Stomach smooth muscle (tissue), 2 donors: ENCODE measurements at regions not wholly inside any gene's neighbourhood (a gene's known extent, or its start where the extent isn't known, plus 50 kb on each side); places are given as distances from the start of the nearest gene placed in this dataset.
"Not testable (repeated sequence)": the region's sequence is repeated elsewhere in the genome, so short reads cannot be mapped to it uniquely, and the experiment has no call there.

Source experiments
- H3K27ac ChIP-seq: one replicate; pipeline ENCODE4 v1.7.0; 2013; ENCODE audit warnings: mild to moderate bottlenecking, low read length, inconsistent platforms
- H3K27me3 ChIP-seq, 2 donors: one replicate each; pipeline ENCODE4 v1.7.0; 2013; ENCODE audit warnings: low read length in 2 of 2; ENCODE audit not compliant: insufficient read depth in 2 of 2, control insufficient read depth in 1 of 2
- H3K36me3 ChIP-seq, 2 donors: one replicate each; pipeline ENCODE4 v1.7.0; 2013; ENCODE audit warnings: low read length in 2 of 2; ENCODE audit not compliant: control insufficient read depth in 2 of 2, insufficient read depth in 2 of 2
- H3K4me1 ChIP-seq: one replicate; pipeline ENCODE4 v1.7.0; 2013; ENCODE audit warnings: low read length; ENCODE audit not compliant: control insufficient read depth, insufficient read depth
- H3K4me3 ChIP-seq, 2 donors: one replicate each; pipeline ENCODE4 v1.7.0; 2013; ENCODE audit warnings: low read length in 2 of 2
- H3K9ac ChIP-seq, 2 donors: one replicate each; pipeline ENCODE4 v1.7.0; 2013; ENCODE audit warnings: low read length in 2 of 2, mild to moderate bottlenecking in 1 of 2
- H3K9me3 ChIP-seq, 2 donors: one replicate each; pipeline ENCODE4 v1.7.0; 2013; ENCODE audit warnings: low read length in 2 of 2; ENCODE audit not compliant: control insufficient read depth in 2 of 2
- donor health status: healthy.
- donor health status: Pancreatic carcinoma.

DNA sequence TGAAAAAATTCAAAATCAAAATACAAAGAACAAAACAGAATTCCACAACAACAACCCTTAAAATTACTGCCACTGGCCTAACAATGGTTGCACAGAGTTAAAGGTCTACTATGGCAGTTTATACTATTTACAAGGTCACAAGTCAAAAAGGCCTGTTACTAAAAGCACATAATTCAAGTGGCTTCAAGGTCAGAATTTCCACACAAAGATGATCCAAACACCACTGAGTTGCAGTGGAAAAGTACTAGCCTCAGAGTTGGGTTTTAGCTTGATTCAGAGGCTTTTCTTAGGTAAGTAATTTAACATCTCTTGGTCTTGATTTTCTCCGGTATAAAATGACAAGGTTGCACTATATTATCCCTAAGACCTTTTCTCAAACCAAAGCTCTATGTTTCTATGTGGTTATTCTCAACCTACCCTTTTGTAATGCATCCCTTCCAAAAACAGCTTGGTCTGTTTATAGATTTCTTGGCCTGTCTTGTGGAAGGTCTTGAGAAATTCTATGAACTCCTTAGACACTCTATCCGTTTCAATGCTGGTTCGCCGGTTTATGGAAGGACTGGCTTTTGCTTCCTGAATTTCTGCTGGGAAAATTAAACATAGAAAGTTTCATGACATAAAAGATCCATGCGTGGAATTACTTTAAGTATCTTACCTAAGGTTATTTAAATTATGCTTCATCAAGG, 69.5 kb downstream of the MDH2 start:
- not testable (repeated sequence) for H3K9ac ChIP-seq, H3K27ac ChIP-seq, H3K4me1 ChIP-seq, H3K9me3 ChIP-seq, H3K27me3 ChIP-seq, H3K36me3 ChIP-seq, H3K4me3 ChIP-seq

GRCh38 chr7:76118253-76119036, 70.5 kb downstream of the MDH2 start:
- H3K27me3 ChIP-seq, H3K4me3 ChIP-seq, H3K4me1 ChIP-seq, H3K36me3 ChIP-seq, H3K9me3 ChIP-seq, H3K27ac ChIP-seq, H3K9ac ChIP-seq: not testable (repeated sequence)

DNA sequence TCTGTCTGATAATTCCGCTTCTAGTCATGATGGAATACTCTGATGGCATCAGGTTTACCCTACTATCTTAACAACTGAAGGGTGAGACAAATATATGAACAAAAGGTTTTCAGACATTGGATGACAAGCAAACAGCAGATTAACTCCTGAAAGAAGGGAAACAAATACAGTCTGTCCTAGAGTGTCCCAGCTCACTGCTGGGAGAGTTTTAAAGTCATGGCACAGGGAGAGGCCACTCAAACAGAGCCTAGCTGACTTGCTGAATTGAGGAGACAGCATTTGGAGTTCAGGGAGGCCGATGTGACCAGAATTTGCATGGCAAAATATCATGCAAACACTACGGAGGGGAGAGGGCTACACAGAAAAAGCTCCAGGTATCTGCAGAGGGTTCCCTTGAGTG, 73.1 kb downstream of the MDH2 start:
- no peaks in the 10 kb centered on the region for H3K9me3 ChIP-seq
- H3K36me3 ChIP-seq: no peaks in the 10 kb centered on the region
- H3K4me1 ChIP-seq: peaks cover 2% of the 10 kb centered on the region
- H3K27me3 ChIP-seq: no peaks in the 10 kb centered on the region
- H3K4me3 ChIP-seq: no peak overlapping the region
- H3K27ac ChIP-seq: no peak overlapping the region
- no peak overlapping the region for H3K9ac ChIP-seq

DNA sequence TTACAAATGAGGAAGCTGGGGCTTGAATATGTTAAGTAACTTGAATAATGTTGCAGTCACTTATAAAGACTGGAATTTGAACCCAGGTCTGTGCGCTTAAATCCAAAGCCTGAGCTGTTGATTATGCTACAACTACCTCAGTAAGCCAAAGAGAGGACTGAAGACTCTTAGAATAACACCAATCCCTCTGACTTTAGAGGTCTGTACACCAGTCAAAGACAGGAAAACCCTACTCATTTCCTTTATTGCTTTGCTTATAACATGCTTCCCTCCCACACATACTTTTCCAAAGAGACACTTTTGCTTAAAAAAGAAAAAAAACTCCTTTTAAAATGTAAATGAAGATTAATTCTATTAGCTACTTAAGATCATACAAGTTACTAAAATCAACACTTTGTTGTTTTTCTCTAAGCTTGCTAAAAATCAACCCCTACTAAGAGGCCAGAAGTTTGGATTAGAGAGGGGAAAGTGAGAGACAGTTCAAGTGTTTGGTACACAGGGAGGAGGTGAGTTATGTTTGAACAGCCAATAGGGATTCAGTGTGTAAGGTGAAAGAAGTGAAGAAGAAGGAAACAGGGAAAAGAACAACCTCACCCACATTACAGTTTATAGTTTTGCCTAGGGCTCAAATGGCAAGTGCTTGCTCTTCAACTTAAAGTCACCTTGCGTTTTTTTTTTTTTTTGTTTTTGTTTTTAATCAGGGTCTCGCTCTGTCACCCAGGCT, 74.8 kb downstream of the MDH2 start:
- H3K9ac ChIP-seq: no peak overlapping the region
- peaks cover 2% of the 10 kb centered on the region for H3K4me1 ChIP-seq
- H3K36me3 ChIP-seq: no peaks in the 10 kb centered on the region
- no peaks in the 10 kb centered on the region for H3K9me3 ChIP-seq
- H3K27ac ChIP-seq: no peak overlapping the region
- no peak overlapping the region for H3K4me3 ChIP-seq
- H3K27me3 ChIP-seq: no peaks in the 10 kb centered on the region

DNA sequence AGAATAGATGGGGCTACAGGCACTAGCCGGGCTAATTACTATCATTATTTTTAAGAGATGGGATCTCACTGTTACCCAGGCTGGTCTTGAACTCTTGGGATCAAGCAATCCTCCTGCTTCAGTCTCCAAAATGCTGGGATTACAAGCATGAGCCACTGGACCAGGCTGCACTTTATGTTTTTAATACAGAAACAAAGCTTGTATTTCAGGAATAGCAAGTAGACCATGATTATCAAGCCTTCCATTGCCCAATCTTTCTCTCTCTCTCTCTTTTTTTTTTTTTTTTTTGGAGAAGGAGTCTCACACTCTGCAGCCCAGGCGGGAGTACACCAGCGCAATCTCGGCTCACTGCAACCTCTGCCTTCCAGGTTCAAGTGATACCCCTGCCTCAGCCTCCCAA, 75.4 kb downstream of the MDH2 start:
- no peaks in the 10 kb centered on the region for H3K36me3 ChIP-seq
- no peak overlapping the region for H3K9ac ChIP-seq
- no peak overlapping the region for H3K27ac ChIP-seq
- H3K9me3 ChIP-seq: no peaks in the 10 kb centered on the region
- H3K4me3 ChIP-seq: no peak overlapping the region
- peaks cover under 1% of the 10 kb centered on the region for H3K4me1 ChIP-seq
- H3K27me3 ChIP-seq: no peaks in the 10 kb centered on the region

DNA sequence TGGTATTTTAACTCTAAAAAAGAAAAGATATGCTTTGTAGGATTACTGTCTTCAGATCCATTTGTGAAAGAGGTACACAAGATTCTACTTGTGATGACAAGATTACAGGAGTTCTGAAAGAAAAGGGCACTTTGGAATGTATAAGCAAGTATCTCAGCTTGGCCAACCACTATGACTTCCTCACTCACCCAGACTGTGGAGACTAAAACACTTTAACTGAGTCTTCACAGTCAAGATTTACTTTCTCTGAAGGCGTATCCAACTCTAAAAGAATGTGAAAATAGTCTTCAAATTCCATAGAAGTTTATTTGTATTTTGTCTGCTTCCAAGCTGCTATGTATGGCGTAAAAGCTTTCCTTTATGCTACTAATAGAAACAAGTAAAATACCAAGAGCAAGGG, 76.1 kb upstream of the SRRM3 start:
- Histone ChIP-seq H3K27me3 (no peaks in the 10 kb centered on the region), H3K9ac (no peak overlapping the region), H3K9me3 (no peaks in the 10 kb centered on the region), H3K4me1 (no peaks in the 10 kb centered on the region), H3K4me3 (no peak overlapping the region), H3K36me3 (no peaks in the 10 kb centered on the region), H3K27ac (no peak overlapping the region)

DNA sequence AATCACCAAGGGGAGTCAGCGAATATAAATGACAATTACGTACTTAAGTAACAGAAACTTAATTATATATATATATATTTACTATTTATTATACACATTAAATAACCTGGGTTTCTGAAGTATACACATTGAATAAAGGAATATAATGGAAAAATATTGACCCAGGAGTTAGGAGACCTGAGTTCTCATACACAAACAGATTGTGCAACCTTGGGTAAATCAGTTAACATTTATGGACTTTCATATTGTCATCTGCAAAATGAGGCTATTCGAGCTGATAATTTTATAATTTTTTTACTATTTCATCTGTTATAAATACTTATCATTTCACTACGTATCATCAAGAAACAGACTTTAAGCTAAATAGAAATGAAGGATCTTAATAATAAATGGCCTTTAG, 75.1 kb upstream of the SRRM3 start:
- Histone ChIP-seq H3K27ac (no peak overlapping the region), H3K36me3 (no peaks in the 10 kb centered on the region), H3K4me1 (no peaks in the 10 kb centered on the region), H3K4me3 (no peak overlapping the region), H3K27me3 (no peaks in the 10 kb centered on the region), H3K9me3 (no peaks in the 10 kb centered on the region), H3K9ac (no peak overlapping the region)

- H3K4me1 ChIP-seq: no peaks in the 10 kb centered on the region
- no peaks in the 10 kb centered on the region for H3K36me3 ChIP-seq
- H3K4me3 ChIP-seq: no peak overlapping the region
- no peaks in the 10 kb centered on the region for H3K9me3 ChIP-seq
- no peak overlapping the region for H3K27ac ChIP-seq
- no peak overlapping the region for H3K9ac ChIP-seq
- H3K27me3 ChIP-seq: peaks cover 0 to 2% of the 10 kb centered on the region in 2 donors
Observed at GRCh38 chr7:76129366-76129765, 72.3 kb upstream of the SRRM3 start.

- Histone ChIP-seq H3K4me3 (no peak overlapping the region), H3K36me3 (no peaks in the 10 kb centered on the region), H3K9ac (no peak overlapping the region), H3K27me3 (peaks cover 0 to 2% of the 10 kb centered on the region in 2 donors), H3K4me1 (no peaks in the 10 kb centered on the region), H3K9me3 (no peaks in the 10 kb centered on the region), H3K27ac (no peak overlapping the region)
Observed at GRCh38 chr7:76129836-76130235, 71.9 kb upstream of the SRRM3 start.

DNA sequence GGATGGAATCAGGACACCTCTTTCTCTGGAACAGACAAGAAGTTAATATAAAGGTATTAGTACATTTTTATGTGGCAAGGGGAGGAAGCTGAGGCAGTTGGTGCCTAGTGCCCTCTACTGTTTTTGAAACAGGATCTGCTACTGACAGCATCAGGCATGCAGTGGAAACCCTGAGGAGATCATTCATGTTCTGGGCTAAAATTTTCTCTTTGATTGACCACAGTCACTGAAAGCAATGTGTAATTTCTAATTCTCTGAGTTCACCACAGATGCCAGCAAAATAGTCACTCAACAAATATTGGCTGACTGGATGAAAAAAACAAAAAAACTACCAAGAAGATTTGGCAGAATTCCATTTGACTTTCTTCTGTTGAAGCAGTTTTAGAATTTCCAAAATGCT, 71.0 kb upstream of the SRRM3 start:
- not testable (repeated sequence) for H3K4me3 ChIP-seq, H3K9ac ChIP-seq, H3K27me3 ChIP-seq, H3K27ac ChIP-seq, H3K9me3 ChIP-seq, H3K4me1 ChIP-seq, H3K36me3 ChIP-seq

- H3K4me1 ChIP-seq, H3K9ac ChIP-seq, H3K9me3 ChIP-seq, H3K27me3 ChIP-seq, H3K36me3 ChIP-seq, H3K4me3 ChIP-seq, H3K27ac ChIP-seq: not testable (repeated sequence)
Observed at GRCh38 chr7:76131887-76132286, 69.8 kb upstream of the SRRM3 start.
